OCI-LY3 (cell line): ENCODE measurements at regions not wholly inside any gene's neighbourhood (a gene's known extent, or its start where the extent isn't known, plus 50 kb on each side); places are given as distances from the start of the nearest gene placed in this dataset.

Experiments
- H2AFZ ChIP-seq: fragments of 200-600, 300-600 bp; shearing (Covaris generic); 2 replicates; pipeline ENCODE4 v1.6.0; 2014; ENCODE audit warnings: antibody characterized with exemption, low read depth, low read length
- H3K27ac ChIP-seq: fragments of 200-600, 300-600 bp; sonication (generic); 2 replicates; pipeline ENCODE4 v1.5.1; 2014; ENCODE audit warnings: mild to moderate bottlenecking, low read length, moderate library complexity, mixed read lengths
- H3K27me3 ChIP-seq: fragments of 200-600, 300-600 bp; sonication (generic); 2 replicates; pipeline ENCODE4 v1.6.1; 2014; ENCODE audit warnings: low read depth, low read length, mixed read lengths
- H3K36me3 ChIP-seq: fragments of 200-600, 300-600 bp; sonication (generic); replicated peaks from 2 replicates; pipeline ENCODE3; 2014; ENCODE audit warnings: low read depth, low read length, mixed read lengths
- H3K4me1 ChIP-seq: fragments of 300-600, 200-600 bp; sonication (generic); 2 replicates; pipeline ENCODE4 v1.6.1; 2014; ENCODE audit warnings: low read length, mixed read lengths
- H3K4me2 ChIP-seq: fragments of 200-600, 300-600 bp; sonication (generic); 2 replicates; pipeline ENCODE4 v1.6.1; 2014; ENCODE audit warnings: low read length, mixed read lengths
- H3K4me3 ChIP-seq: fragments of 300-600, 200-600 bp; sonication (generic); 2 replicates; pipeline ENCODE4 v1.5.1; 2014; ENCODE audit warnings: antibody characterized with exemption, mild to moderate bottlenecking, low read length, moderate library complexity
- H3K79me2 ChIP-seq: fragments of 300-600, 200-600 bp; shearing (Covaris generic); 2 replicates; pipeline ENCODE4 v1.6.1; 2014; ENCODE audit warnings: mild to moderate bottlenecking, low read length, mixed read lengths
- H3K9ac ChIP-seq: fragments of 300-600, 200-600 bp; shearing (Covaris generic); 2 replicates; pipeline ENCODE4 v1.6.0; 2014; ENCODE audit warnings: mild to moderate bottlenecking, low read length, moderate library complexity
- H3K9me3 ChIP-seq: fragments of 200-600, 300-600 bp; shearing (Covaris generic); 2 replicates; pipeline ENCODE4 v1.6.1; 2014; ENCODE audit warnings: low read length, mixed read lengths; ENCODE audit not compliant: insufficient read depth
- H4K20me1 ChIP-seq: fragments of 200-600, 300-600 bp; sonication (generic); 2 replicates; pipeline ENCODE4 v1.6.1; 2016; ENCODE audit warnings: low read length, mixed read lengths; ENCODE audit not compliant: insufficient read depth
- EZH2phosphoT487 ChIP-seq: fragments of 200-600 bp; shearing (Covaris generic); IDR thresholded peaks from 2 replicates; pipeline ENCODE4 v1.6.1; 2018; ENCODE audit warnings: antibody characterized with exemption, mixed run types, low read depth
- TF ChIP-seq, protein P1 (sequence below): fragments of 200-600, 300-600 bp; sonication (generic); IDR thresholded peaks from 2 replicates; pipeline ENCODE4 v1.5.1; 2014; ENCODE audit warnings: antibody characterized with exemption, low read length, low read depth

DNA sequence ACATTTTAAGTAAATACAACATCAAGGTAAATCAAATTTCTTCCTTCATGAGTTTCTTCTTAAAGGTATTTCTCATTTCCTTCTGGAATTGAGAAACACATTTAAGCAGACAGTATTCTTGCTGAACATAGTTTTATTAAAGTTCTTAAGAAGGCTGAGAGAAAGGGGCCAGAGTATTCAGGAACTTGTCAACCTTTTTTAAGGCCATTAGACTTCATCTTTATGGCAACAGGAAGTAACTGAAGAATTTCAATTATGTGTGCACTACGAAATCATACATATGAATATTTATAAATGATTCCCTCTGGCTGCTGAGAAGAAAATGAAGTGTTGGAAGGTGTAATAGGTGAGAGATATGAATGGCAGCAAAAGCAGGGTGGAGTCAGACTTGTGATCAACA is 829.4 kb upstream of the DPPA4 start:
- Histone ChIP-seq H3K27me3 (no peaks in the 10 kb centered on the region), H3K27ac (no peak overlapping the region), H2AFZ (no peak overlapping the region), H3K79me2 (no peaks in the 10 kb centered on the region), H3K4me2 (no peak overlapping the region), H3K9ac (no peak overlapping the region), H4K20me1 (no peaks in the 10 kb centered on the region), H3K9me3 (no peaks in the 10 kb centered on the region), H3K4me3 (no peak overlapping the region), H3K4me1 (no peaks in the 10 kb centered on the region), H3K36me3 (no peaks in the 10 kb centered on the region)
- TF ChIP-seq, protein P1, sequence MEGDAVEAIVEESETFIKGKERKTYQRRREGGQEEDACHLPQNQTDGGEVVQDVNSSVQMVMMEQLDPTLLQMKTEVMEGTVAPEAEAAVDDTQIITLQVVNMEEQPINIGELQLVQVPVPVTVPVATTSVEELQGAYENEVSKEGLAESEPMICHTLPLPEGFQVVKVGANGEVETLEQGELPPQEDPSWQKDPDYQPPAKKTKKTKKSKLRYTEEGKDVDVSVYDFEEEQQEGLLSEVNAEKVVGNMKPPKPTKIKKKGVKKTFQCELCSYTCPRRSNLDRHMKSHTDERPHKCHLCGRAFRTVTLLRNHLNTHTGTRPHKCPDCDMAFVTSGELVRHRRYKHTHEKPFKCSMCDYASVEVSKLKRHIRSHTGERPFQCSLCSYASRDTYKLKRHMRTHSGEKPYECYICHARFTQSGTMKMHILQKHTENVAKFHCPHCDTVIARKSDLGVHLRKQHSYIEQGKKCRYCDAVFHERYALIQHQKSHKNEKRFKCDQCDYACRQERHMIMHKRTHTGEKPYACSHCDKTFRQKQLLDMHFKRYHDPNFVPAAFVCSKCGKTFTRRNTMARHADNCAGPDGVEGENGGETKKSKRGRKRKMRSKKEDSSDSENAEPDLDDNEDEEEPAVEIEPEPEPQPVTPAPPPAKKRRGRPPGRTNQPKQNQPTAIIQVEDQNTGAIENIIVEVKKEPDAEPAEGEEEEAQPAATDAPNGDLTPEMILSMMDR = no peak

DNA sequence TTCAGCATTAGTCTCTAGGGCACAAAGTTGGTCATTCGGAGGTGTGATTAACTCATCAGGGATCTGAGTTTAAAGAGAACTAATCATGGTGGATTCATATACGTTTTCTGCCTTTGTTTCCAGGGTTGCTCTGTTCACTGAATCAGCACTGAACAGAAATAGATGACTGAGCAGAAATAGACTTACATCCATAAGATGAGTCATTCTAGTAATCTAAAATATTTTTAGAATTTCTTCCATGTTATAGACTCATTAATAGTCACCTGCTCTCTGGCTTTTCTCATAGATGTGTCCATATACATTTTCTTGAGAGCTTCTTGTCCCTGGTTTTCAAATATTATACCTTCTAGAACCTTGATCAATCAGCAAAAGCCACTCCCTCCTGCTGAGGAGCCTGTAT is 837.6 kb upstream of the DPPA4 start:
- Histone ChIP-seq H3K9ac (no peak overlapping the region), H3K27me3 (no peaks in the 10 kb centered on the region)
- TF ChIP-seq EZH2phosphoT487 = no peak

DNA sequence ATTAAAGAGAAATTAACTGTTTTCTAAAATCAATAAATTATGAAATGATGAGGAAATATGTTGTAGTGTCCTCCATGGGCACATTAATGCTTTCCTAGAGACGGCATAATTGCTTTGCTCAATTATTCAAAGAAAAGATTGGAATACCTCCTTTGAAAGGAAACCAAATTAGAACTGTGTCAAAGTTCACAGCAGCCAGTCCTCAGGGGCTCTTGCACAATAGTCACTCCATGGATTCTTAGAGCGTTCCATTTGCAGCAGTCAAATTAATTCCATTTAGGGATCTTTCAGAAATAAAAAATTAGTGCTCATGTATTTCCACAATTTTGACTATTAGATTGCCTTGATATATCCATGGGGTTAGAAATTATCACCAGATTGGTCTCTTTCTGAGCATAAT is 841.6 kb upstream of the DPPA4 start:
- TF ChIP-seq, protein P1 = no peak
- TF ChIP-seq EZH2phosphoT487 = no peak
- Histone ChIP-seq H3K4me1 (no peaks in the 10 kb centered on the region), H3K36me3 (no peaks in the 10 kb centered on the region), H4K20me1 (no peaks in the 10 kb centered on the region), H3K4me2 (no peak overlapping the region), H3K79me2 (no peaks in the 10 kb centered on the region), H3K27me3 (no peaks in the 10 kb centered on the region), H3K9ac (no peak overlapping the region), H3K27ac (no peak overlapping the region), H3K9me3 (no peaks in the 10 kb centered on the region), H2AFZ (no peak overlapping the region), H3K4me3 (no peak overlapping the region)

More for the DNA sequence above, 837.6 kb upstream of the DPPA4 start:
- Histone ChIP-seq H3K4me1 (no peaks in the 10 kb centered on the region), H4K20me1 (no peaks in the 10 kb centered on the region), H3K4me2 (no peak overlapping the region), H3K79me2 (no peaks in the 10 kb centered on the region), H2AFZ (no peak overlapping the region), H3K27ac (no peak overlapping the region), H3K36me3 (no peaks in the 10 kb centered on the region), H3K4me3 (no peak overlapping the region), H3K9me3 (no peaks in the 10 kb centered on the region)

DNA sequence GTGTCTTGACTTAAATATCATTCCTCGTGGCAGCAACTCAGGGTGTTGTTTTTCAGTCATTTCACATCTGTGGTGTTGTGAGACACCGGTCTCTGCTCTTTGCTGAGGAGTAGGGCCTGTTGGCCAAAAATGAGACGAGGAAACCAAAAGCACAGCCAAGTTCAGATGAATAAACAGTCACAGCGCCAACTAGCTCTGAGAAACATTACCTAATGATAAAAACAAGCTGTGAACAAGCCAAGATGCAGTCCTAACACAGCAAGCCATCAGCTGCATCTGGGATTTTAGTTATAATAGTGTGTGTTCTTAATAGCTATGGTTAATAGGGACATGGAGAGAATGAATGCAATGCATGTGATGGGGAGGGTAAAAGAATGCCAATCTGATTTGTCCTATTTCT is 843.4 kb upstream of the DPPA4 start:
- no peaks in the 10 kb centered on the region for H3K36me3 ChIP-seq
- no peak for TF ChIP-seq EZH2phosphoT487
- TF ChIP-seq, protein P1 = no peak
- H3K9ac ChIP-seq = no peak overlapping the region
- H3K27me3 ChIP-seq = no peaks in the 10 kb centered on the region
- no peaks in the 10 kb centered on the region for H4K20me1 ChIP-seq
- no peak overlapping the region for H3K27ac ChIP-seq
- H3K9me3 ChIP-seq = no peaks in the 10 kb centered on the region
- no peak overlapping the region for H3K4me2 ChIP-seq
- no peak overlapping the region for H2AFZ ChIP-seq
- H3K79me2 ChIP-seq = no peaks in the 10 kb centered on the region
- no peak overlapping the region for H3K4me3 ChIP-seq
- no peaks in the 10 kb centered on the region for H3K4me1 ChIP-seq

DNA sequence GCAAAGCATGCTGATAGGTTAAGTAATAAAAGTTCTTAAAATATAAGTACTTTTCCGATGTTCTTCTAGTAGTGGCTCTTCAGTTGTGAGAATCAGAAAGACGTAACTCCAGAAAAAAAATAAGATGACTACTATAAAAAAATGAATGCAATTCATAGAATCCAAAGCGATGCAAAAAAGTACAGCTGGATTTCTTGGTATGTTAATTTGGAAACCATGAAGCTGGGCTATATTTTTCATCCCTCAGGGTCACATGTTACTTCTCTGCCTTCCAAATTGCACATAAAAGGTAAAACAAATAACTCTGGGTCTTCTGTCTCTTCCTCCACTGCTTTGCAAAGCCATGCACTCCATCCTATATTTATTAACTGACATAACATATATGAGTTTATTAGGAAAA is 843.9 kb upstream of the DPPA4 start:
- Histone ChIP-seq H3K4me1 (no peaks in the 10 kb centered on the region), H3K4me3 (no peak overlapping the region), H3K27ac (no peak overlapping the region), H3K9ac (no peak overlapping the region), H2AFZ (no peak overlapping the region), H3K9me3 (no peaks in the 10 kb centered on the region), H3K36me3 (no peaks in the 10 kb centered on the region), H4K20me1 (no peaks in the 10 kb centered on the region), H3K27me3 (no peaks in the 10 kb centered on the region), H3K4me2 (no peak overlapping the region), H3K79me2 (no peaks in the 10 kb centered on the region)
- TF ChIP-seq, protein P1 = no peak
- no peak for TF ChIP-seq EZH2phosphoT487
